HuH-7.5 (cell line): ENCODE measurements at regions not wholly inside any gene's neighbourhood (a gene's known extent, or its start where the extent isn't known, plus 50 kb on each side); places are given as distances from the start of the nearest gene placed in this dataset.
"Not testable (repeated sequence)": the region's sequence is repeated elsewhere in the genome, so short reads cannot be mapped to it uniquely, and the experiment has no call there.

Experiments
- DNase-seq: peaks from one replicate; pipeline ENCODE4 v3.0.0; 2011; ENCODE audit warnings: low spot score

DNA sequence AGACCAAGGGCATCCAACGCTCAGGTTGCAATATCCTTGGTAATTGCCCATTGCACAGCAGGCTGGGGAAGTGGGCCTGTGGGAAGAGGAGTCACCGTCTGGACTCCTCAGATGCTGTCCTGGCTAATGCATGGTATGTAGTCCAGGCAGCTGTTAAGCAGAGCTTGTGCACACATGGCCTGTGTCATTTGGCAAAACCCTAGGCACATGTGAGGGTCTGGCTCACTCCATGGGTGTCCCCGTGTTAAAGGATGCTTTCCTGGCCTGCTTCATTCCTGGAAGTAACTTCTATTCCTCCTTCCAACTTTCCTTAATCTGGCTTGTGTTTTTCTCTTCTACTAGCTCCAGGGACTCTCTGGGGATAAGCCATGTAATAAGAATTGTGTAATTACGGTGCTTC lies 378.0 kb upstream of the CA10 start:
- no peak for DNase-seq

DNA sequence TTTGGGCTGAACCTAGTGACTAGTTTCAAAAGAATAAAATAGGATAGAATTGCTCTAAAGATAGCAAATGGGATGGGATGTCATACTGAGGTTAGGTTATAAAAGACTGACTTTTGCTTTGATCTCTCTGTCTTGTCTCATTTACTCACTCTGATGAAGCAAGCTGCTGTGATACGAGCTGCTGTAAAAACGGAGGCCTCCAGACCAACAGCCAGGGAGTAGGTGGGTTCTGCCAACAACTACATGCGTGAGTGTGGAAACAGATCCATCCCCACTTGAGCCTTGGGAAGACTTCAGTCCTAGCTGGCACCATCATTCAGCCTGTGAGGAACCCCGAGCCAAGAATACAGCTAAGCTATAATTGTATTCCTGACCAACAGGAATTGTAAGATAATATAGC lies 373.9 kb upstream of the CA10 start:
- DNase-seq: no peak

DNA sequence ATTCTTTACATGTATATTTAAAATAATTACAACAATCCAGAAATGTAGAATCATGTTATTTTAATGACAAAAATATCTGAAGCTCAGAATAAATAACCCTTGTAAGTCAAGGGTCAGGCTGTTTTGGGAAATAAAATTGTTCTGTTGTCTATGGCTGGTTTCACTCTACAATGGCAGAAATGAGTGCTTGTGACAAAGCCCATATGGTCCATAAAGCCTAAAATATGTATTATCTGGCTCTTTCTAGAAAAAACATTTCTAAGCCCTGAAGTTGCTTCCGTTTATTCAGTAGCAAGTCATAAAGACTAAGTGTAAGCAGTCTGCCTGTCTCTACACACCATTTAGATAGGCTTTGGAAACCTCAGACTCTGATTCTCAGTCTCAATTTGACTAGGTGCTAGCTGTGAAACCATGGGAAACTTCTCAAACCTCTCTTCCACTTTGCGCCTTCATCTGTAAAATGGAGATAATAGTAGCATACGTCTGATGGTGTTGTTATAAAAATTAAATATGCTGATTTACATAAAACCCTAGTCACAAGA lies 365.7 kb upstream of the CA10 start:
- no peak for DNase-seq

DNA sequence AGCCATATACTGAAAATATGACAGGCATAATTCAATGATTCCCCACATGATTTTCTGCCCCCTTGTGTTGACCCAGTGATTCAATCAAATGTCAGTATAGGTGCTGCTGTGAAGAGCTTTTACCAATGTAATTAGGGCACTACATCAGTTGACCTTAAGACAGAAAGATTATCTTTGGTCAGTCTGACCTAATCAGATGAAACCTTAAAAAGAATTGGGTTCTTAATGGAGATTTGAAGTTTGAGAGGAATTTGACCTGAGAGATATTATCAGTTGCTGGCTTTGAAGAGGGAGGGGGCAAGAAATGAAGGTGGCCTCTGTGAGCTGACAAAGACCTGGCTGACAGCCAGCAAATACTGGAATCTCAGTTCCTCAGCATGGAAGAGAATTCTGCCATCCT lies 358.7 kb upstream of the CA10 start:
- DNase-seq: no peak

DNA sequence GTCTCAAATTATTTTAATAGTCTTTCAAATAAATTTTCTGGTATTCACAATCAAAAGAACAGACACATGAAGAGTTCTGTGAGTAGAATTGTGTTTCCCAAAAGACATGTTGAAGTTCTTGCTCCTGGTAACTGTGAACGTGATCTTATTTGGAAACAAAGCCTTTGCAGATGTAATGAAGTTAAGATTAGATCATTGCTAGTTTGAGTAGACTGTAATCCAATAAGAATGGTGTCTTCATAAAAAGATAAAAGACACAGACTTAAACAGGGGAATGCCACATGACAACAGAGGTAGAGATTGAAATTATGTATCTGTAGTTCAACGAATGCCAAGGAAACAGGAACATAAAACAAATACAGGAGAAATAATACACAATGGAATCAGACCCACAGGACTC lies 357.4 kb upstream of the CA10 start:
- no peak for DNase-seq

DNA sequence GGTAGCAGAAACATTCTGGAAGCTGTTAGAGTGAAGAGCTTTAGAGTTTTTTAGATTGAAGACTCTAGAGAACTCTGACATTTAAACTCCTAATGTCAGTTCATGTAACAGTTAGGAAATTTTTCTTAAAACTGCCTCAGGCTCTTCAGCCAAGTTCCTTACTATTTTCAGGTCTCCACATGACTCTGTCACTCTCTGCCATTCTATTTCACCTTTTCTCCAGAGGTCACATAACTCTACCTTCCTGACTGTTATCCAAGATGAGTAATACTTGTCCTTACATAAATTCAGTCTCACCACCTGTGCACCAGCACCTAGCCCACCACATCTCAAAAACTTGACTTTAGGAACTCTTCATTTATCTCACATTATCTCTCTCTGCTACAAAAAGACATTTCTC lies 347.1 kb upstream of the CA10 start:
- DNase-seq: no peak

DNA sequence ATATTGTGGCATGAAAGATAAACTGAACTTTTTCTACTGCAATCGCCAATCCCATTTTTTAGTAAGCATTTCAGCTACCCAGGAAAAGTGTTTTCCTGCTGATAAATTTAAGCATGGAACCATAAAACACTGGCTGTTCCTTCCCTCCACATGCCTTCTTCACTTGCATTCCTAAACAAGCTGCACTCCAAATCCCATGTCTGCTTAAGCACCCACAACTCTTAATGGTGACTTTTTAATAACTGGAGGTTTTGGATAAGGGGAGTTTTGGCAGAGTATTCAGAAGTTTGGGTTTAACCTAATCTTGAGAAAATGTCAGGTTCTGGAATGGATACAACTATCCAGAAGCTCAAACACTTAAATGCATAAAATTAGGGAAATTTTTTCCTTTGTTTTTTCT lies 345.6 kb upstream of the CA10 start:
- no peak for DNase-seq

DNA sequence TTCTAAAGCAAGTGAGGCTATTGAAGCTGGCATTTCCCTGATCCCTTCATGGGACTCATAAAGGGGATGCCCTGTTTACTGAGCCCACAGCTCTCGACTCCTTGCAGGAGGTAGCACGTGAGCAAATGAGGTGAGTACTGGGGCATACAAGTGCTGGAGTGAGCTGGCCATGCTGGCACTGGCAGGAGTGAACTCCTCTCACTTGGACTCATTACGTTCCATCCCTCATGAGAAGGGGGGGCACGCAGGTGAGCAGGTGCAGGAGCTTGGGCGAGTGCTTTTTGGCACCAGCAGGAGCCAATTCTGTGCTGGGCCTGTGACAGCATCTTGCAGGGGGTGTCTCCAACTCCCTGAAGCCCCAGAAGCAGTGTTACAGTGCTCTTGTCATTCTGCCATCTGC lies 337.1 kb upstream of the CA10 start:
- DNase-seq: no peak

DNA sequence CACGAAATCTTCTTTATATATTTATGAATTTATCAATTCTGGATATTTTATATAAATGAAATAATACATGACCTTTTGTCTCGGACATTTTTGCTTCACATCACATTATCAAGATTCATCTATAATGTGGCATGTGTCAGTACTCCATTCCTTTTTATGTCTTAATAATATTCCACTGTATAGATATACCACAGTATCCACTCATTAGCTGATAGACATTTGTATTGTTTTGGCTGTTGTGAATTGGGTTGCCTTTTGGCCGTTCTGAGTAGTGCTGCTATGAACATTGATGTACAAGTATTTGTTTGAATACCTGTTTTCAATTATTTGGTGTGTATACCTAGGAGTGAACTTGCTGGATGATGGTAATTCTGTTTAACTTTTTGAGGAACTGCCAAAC lies 323.8 kb upstream of the CA10 start:
- DNase-seq: no peak

DNA sequence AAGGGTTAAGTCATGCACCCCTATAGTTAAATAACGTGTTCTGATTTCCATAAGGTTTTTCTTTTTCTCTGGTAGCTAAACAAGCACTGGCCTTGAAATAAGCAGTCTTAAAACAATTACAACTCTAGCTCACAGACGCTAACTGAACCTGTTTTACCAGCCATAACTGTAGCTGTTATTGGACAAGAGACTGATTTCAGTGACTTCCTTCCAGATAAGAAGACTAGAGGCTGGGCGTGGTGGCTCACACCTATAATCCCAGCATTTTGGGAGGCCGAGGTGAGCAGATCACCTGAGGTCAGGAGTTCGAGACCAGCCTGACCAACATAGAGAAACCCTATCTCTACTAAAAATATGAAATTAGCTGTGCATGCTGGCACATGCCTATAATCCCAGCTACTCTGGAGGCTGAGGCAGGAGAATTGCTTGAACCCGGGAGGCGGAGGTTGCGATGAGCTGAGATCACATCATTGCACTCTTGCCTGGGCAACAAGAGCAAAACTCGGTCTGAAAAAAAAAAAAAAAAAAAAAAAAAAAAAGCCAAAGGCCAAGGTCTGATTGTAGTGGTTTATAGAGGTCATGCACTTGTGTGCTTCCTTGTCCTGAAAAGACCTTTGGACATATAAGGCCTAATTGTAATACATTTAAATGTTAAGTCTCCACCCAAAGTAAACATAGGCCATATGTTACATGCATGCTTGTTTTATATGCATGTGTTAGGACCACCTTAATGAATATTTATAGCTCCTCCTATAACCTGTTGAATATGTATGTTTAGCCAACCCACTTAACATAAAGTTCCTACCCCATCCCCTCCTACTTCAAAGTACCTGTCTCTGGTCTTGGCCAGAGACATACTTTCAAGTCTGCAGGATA lies 319.5 kb upstream of the CA10 start:
- DNase-seq: no peak

DNA sequence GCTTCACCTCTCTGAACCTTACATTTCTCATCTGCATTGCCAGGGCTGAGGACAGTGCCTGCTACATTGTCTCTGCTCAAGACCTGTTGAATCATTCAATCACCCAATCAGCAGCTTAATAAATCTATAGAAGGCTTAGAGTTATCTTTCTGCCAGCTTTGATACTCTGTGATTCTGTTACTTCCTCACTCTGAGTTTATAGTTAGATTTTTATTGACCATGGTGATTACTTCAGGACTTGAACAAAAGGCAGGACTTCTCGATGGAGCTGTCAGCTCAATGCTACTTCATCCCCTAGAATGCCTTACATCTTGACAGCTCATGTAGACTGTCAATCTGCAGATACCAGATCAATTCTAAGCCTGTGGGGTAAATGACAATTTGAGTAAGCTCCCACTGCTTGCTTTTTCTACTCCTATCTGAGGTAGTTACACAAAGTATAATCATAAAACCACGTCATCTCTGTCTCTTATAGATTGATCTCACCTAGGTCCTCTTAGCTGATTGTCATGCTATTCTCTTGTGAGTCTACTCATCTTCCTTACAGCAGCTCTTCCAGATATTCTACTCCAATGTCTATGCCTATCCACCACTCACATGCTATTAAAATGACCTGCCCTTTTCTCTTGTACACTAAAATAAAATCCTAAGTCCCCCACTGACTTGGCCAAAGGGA lies 318.3 kb upstream of the CA10 start:
- no peak for DNase-seq

DNA sequence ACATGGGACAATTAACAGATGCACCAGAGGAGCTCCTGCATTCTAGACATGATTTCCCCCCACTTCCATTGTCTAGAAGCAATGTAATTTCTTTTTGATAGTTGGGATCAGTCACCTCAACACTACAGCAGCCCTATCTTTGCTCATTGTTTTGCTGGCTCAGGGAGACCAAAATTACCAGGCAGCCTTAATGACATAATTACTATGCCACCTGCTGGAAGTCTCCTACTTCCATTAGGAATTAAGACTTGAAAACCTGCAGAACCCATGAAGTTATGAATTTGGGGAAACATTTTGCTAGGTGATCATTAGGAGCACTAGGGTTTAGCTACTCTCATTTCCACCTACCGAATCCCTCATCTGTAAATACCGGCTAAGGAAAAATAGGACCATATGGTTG lies 312.0 kb upstream of the CA10 start:
- DNase-seq: no peak

DNA sequence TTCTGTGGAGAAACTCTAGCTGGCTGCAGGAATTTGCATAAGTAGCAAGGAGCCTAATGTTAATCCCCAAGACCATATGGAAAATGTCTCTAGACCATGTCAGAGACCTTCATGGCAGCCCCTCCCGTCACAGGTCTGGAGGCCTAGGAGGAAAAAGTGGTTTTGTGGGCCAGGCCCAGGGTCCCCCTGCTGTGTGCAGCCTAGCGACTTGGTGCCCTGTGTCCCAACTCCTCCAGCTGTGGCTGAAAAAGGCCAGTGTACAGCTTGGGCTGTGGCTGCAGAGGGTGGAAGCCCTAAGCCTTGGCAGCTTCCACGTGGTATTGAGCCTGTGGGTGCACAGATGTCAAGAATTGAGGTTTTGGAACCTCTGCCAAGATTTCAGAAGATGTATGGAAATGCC lies 306.9 kb upstream of the CA10 start:
- no peak for DNase-seq

DNA sequence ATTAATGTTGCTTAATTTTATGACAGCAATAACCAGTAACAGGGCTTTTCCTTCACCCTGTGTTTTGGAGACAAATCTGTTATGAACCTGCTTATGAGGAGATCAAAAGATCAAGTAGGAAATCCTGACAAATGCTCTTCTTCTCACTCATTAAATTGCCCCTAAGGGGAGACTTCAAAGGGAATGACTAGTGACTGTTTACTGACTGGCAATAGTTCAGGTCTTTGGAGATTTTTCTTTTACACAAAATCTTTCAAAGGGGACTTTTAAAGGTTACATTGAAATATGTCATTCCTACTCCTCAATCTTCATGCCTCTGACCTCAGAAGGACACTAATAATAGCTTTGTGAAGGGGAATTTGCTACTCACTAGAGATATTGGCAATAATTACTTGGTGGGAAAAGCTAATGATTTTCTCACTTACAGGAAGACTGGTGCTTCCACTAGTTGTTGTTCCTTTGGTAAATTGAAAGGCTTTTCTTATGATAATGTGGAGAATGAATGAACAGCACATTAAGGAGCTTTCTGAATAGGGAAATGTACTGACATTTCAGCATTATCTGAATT lies 292.9 kb upstream of the CA10 start:
- no peak for DNase-seq

DNA sequence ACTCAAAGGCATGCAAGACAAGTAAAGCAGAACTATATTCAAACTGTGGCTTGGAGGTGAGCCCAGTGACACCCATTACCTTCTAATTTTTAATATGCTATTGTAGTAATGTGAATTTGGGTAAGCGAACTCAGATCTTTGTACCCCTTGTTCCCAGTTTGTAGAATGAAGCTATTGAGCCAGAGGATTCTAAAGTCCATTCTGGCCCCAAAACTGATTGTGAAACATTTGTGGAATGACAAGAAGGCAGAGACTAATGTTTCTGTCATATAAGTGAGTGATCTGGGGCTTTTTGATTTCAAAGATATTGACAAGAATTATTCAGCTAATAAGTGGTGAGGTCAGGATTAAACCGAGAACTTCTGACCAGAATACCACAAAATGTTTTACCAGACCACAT lies 283.8 kb upstream of the CA10 start:
- no peak for DNase-seq

DNA sequence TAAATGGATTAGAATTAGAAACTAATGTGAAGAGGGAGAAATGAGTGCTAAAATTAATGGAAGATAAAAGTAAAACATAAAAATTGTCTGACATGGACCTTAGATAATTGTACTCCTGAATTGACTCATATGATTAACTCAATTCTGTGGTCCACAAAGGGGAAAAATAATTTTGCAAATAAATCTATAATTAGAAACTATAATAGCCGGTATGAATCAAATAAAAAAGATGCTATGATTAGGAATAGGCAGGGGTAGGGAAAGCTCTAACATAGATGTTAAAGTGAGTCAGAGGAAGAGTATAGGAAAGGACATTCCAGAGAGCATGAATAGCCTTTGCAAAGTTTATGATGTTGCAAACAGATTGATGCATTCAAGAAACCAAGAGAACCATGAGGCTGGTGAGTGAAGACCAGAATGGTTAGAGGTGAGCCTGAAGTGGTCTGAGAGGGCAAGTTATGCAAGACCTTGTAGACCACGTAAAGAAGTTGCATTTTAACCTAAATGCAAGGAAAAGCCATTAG lies 262.1 kb upstream of the CA10 start:
- no peak for DNase-seq

DNA sequence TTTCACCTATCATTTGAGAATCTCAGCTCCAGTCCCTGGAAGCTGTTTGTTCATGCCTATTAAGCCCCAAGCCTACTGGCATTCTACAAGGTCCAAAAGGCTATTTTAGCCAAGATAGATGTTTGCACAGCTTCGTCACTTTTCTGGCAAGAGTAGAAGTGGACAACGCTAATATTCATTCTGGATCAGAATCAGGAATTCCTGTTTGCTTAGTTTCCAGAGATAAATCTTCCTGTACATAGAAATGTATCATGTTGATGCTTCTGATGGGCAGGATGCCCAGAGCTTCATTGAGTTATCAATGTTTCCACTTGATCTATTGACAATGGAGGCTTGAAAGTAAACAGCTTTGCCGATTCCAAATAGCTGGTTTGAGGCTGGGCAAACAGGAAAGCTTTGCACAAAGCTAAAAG lies 260.7 kb upstream of the CA10 start:
- no peak for DNase-seq

DNA sequence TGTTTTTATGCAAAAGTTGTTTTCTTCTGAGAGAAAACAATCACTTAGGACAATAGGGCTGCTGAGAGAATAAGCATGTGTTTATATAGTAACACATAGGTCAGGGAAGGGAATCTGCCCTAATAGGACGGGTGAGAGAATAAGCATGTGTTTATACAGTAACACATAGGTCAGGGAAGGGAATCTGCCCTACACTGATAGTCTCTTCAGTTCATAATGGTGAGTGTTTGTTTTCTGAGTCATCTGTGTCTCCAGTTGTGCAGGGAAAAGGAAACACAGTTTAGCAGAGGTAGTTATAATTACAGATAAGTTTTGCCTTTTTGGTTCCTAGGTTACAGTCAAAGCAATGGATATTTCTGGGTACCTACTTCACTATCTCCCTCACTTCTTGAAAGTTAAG lies 252.3 kb upstream of the CA10 start:
- no peak for DNase-seq

DNA sequence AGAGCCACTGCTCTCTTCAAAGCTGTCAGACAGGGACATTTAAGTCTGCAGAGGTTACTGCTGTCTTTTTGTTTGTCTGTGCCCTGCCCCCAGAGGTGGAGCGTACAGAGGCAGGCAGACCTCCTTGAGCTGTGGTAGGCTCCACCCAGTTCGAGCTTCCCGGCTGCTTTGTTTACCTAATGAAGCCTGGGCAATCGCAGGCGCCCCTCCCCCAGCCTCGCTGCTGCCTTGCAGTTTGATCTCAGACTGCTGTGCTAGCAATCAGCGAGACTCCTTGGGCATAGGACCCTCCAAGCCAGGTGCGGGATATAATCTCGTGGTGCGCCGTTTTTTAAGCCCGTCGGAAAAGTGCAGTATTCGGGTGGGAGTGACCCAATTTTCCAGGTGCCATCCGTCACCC lies 250.7 kb upstream of the CA10 start:
- not testable (repeated sequence) for DNase-seq

DNA sequence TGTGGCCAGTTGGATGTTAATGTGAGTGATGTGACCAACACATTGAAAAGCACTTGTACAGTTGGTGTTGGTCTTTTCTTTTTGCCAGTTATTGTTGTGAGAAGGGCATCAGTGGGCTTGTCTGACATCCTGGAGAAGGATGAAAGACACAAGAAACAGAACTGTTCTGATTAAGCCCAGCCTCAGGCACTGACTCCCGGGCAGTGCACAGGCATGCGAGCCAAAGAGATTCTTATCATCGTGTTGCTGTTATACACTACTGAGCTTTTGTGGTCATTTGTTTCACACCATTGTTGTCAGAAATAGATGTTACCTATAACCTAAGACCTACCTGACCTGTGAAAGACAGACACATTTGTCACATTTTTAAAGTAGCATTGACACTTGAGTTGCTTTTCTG lies 236.8 kb upstream of the CA10 start:
- DNase-seq: no peak

DNA sequence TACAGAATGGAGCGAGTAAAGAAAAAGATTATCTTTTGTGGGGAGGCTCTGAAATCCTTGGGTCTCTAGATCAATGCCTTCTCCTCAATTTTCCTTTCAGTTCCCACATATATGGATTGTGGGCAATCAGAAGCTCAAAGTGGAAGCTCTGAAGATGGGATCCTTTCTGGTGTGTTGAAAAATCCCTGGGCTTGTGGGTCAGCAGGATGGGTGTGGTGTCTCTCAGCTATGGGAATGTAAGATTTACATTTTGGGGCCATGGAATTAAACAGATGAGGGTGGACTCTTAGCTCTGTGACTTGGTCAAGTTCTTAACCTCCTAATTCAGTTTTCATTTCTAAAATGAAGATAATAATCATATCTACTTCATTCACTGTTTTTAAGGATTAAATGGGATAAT lies 231.9 kb upstream of the CA10 start:
- no peak for DNase-seq

DNA sequence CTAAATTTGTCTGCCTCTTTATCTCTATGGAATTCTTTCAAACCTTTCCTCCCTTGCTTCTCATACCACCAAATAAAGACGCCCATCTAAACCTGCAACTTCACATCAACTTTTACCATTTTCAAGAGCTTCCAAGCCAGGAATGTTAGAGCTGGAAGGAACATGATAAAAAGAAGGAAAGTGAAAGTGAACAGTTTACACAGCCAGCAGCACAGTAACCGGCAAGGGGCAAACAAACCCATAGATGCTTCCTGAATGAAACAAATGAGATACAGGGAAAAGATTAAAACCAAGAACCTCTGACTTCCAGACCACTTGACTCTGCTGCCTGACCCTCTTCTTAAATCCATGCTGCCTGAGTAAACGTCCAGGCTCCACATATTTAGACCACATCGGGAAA lies 231.1 kb upstream of the CA10 start:
- DNase-seq: no peak

DNA sequence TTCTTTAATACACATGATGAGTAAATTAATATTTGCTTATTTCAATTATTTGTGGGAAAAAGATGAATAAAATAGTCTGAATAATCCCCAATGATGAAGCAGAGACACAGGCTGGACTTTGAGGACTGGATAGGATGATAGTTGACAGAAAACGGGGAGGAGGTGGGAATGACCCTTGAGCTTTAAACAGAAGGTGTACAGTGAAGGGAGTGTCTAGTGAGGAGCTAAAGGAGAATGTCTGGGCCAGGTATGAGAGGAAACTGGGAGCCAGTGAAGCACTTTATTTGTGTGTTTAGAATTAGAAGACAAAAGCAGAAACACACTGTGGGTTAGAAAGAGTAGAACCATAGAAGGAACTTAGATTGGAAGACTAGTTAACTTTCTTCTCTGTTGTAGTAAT lies 230.4 kb upstream of the CA10 start:
- no peak for DNase-seq
